ENCODE measurements at regions not wholly inside any gene's neighbourhood (a gene's known extent, or its start where the extent isn't known, plus 50 kb on each side); places are given as distances from the start of the nearest gene placed in this dataset.

- no peak for DNase-seq
Observed at GRCh38 chr21:38875694-38876492, 70.2 kb downstream of the ETS2 start.

Measured in activated gamma-delta T cell treated with Interleukin-2 at 50 U/mL for 16 hours (primary cell).